Amygdala (tissue), 56 donors: ENCODE measurements at regions not wholly inside any gene's neighbourhood (a gene's known extent, or its start where the extent isn't known, plus 50 kb on each side); places are given as distances from the start of the nearest gene placed in this dataset.
A peak's percentile ranks its signal among the peaks of the same experiment; 100 is the strongest.

Source experiments
- DNase-seq, 56 donors: peaks; one replicate each; lab custom pipeline; 2025; lab: John Stamatoyannopoulos, UW

DNA sequence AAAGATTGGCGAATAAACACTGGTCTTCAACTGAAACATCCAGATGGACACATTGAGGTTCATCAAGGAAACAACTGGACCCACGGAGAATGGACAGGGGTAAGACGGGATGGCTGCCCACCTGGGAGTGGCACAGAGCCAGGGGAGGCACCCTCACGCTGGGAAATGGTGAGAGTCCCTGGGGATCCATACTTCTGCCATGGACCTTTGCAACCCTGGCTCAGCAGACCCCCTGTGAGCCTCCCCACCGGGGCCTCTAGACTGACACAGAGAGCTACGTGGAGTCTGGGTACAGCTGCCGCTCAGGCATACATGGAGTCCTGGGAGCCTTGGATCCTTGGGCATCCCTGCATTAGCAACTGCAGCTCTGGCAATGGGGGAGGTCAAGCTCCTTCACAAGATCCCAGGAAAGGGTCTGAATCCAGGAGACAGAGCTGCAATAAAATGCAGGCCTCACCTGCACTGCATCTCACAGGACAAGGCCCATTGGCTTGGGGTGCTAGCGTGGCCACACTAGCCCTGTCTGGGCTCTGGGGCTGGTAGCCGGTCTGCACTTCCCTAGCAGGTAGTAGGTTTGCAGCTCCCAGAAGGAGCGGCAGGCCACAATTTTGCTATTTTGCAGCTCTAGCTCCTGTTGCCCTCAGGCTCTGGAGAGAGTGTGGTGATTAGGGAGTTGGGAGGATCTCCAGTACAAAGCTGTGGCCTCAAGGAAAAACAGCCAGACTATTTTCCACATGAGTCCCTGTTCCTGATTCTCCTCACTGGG, 496.4 kb upstream of the LRRC4C start:
- no peak for DNase-seq

DNA sequence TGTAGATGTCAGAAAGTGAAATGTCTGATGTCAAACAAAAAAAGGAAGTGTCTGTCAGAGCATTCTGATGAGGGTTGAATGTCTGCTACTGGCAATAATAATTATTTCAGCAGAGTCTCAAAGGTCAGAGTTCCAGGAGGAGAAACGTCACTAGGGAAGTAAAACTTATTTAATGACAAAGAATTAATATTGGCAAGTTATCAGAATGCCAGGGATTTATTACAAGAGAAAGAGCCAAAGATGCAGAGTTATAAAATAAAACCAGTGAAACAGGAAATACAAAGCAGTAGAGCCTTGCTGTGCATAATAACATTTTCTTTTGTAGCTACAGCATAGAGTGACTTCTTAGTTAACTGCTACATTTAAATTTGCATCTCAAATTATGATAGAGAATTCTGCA, 504.0 kb upstream of the LRRC4C start:
- no peak for DNase-seq

DNA sequence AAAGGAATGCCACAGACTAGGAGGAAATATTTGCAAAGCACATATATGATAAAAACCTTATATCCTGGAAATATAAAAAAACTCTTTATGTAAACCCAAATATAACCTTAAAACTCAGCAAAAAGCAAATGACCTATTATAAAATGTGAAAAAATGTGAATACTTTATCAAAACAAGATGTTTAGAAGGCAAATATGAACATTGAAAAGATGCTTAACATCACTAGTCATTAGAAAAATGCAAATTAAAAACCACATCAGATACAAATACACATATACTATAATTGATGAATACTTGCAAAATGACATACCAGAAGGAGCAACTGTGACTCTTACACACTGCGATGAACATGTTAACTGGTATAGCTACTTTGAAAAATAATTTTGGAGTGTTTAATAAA, 511.2 kb upstream of the LRRC4C start:
- DNase-seq, result no peak

DNA sequence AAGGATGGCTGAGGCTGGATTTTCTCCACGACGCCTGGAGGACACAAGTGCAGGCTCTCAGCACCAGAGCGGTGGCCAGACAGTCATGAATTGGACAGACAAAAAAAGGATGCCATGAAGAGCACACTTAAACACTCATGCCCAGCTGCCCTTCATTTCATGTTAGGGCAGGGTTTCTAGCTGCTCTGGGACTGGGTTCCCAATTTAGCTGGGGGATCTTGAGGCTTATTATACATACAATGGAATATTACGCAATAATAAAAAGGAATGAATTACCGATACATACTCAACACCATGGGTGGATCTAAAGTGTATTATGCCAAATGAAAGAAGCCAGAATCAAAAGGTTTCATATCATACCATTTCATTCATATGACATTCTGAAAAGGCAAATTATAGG, 512.1 kb upstream of the LRRC4C start:
- DNase-seq, result no peak

DNA sequence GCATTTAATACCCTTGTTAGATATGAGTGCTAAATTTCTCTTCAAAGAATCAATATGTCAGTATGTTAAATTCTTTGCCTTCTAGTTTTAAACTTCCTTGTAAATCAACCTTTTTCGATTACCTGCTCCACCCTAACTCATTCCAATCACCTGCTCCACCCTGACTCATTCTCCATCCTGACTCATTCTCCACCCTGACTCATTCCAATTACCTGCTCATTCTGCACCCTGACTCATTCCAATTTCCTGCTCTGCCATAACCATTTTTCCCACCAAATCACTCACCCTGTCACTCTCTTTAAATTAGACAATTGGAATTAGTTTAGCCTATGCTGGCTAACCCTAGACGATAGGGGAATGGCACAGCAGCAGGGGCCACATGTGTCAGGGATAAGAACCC, 519.5 kb upstream of the LRRC4C start:
- DNase-seq, result no peak

DNA sequence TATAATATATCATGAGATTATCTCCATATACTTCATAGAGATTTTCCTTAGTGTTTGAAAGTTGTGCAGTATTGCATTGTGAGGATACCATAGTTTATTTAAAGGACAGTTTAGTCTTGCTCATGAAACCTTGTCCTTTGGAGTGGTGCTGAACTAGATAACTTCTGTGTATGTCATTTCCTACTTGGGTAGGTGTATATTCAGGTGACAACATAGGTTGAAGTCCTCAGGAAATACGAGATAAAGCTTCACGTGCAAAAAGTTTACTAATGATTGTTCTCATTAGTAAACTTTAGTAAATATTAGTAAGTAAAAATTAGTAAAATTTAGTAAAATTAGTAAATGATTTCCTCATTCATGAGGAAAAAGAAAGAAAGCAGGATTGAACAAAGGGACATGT, 521.3 kb upstream of the LRRC4C start:
- DNase-seq, result no peak

DNA sequence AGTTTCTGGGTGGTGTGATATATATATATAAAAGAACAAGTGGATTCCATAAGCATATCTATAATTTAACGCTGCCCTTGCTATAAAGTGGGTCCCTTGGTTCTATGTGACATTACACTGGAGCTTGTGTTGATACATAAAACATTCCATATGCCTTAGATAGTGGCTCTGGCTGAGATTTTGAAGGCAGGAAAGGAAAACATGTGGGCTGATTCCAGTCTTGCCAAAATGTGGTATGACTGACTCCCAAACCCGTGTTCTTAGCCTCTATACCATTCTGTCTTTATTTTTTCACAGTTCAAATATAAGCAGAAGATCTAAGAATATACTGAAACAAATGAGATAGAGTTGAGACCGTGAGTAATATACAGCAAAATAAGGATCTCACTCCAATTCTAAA, 522.8 kb upstream of the LRRC4C start:
- peak in 1 of 56 donors; percentile 1 for DNase-seq

DNA sequence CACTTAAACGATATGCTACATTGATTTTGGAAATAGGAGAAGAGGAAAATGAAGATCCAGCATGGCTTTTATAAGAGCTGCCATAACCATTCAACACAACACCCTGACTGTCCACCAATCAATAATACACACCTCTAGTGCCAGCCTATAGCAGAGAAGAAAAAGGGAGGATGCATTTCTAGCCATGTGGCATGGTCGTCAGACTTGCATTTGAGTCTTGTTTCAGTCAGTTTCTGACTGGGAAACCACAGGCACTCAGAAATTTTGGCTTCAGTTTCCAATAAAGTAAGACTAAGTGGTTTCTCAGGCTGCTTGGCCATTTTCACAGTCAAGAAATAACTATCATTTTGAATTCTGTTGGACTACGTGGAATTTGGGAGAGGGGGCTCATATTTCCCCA, 523.5 kb upstream of the LRRC4C start:
- no peak for DNase-seq

DNA sequence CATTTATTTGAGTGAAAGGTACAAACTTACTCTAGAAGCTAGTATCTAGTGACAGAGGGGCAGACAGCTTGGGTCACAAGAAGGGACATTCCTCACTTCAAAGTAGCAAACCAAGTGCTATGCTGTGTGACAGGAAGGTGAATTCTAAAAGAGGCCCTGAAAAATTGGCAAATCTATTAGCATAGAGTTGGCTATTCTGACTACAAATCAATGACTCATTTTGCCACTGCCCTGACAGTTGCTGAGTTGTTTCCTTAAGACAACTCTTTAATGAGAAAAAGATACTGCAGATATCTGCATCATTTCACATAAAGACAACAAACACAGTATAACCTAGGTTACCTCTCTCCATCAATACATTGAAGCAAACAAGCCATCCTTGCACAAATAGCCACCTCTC, 524.0 kb upstream of the LRRC4C start:
- no peak for DNase-seq

DNA sequence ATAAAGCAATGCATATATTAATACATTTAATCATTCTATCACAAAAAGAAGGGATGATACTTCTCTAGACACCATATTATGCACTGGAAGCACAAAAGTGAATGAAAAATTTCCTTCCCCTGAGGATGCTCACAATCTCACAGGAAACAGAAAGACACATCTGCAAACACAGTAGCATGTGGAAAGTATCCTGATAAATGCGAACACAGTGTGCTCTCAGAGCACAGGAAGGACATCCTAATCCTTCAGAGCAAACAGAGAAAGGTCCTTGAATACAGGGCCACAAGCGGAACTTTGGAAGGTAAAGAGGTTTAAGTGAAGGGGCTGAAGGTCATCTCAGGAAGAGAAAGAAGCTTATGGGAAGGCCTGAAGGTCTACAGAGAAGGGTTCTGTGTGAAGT, 524.6 kb upstream of the LRRC4C start:
- DNase-seq, result no peak

DNA sequence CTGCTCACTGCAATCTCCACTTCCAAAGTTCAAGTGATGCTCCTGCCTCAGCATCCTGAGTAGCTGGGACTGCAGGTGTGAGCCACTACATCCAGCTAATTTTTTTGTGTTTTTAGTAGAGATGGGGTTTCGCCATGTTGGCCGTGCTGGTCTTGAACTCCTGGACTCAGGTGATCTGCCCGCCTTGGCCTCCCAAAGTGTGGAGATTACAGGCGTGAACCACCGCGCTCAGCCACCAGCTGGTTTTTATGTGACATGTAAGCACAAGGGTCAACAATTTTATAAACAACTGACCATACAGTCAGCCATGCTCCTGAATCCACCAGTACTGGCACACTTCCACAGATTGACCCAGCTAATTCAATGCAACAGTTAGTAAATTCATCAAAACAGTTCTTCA, 526.3 kb upstream of the LRRC4C start:
- no peak for DNase-seq

DNA sequence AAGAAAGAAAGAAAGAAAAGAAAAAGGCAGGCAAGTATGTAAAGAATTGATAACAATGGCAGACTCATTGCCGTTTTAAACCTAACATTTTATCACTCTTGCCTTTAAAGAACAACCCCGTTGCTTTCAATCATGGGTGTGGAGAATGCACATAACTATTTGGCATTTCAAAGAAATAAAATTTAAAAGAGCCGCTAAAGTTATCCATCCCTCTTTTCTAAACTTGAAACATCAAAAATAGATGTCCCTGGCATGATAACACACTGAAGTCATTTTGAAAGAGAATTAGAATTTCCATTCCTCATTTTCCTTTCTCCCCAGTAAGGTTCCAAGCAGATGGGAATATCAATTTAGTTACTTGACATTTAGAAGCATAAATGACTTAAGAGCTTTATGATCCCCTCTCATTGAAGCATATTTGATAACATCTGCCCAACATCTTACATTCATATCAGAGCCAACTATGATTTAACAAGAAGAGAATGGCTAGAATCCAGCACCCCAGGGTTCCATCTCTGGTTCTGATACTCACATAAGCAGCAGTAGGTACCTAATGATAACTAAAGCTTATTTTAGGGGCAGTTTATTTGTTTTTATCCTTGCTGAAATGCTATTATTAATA, 529.6 kb upstream of the LRRC4C start:
- DNase-seq, result no peak

DNA sequence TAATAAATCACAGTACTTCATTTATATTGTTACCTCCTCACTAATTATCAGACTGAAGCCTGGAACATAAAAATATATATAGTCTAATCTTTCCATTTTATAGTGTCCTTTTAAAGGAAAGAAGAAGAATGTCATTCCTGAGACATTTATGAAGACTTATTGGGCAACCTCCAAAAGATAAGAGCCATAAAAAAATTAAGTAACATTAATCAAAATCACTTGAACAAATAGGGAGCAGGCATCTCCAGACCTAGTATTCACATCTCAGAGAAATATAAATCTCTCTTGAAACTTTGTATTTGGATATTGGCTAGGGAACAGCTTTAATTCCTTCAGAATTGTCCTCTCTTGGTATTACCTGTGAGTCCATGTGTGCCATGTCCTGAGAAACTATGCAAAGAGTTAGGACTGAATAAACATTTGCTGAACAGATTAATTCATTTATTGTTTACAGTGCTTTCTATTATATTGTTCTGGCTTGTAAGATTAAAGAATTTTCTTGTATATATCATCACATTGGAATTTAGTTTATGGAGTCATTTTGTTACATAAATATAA, 530.5 kb upstream of the LRRC4C start:
- no peak for DNase-seq

DNA sequence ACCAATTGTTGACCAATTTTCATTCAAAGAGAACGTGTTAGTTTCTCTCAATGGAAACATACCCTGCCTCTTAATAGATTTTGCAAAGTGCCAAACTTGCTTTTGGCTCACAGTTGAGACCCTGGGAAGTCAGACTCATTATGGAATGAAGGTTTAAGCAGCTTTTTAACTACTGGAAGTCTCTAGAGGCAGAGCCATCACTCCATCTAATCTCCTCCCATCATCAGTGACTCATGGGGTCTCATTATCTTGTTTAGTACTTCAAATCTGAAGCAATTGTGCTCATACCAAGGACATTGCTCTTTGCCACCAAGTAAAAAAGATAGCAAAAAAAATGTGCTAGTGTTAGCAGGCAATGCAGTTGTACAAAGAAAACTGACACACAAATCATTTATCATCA, 537.1 kb upstream of the LRRC4C start:
- DNase-seq, result no peak

DNA sequence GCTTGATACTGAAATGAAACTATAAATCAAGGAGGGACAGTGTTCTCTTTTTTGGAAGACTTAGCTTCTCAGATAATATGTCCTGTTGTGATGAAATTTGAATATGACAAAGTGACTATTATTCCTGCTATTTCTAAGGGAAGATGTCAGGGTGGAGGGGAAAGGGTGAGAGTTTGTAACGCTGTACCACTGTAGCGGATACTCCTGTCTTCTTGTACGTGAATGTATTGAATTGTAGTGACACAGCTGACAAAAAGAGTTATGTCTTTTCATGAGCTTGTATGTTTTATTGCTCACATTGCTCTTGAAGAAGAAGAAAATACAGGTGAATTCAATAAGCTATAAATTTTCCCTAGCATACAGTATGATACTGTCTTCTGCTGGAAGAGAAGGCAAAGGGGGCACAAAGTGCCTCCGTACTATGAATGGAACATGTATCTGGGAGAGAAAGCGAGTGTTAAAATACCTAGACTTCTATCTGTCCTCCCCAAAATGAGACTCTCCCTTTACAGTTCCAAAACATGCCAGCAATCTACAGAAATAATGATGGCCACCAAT, 538.5 kb upstream of the LRRC4C start:
- no peak for DNase-seq

DNA sequence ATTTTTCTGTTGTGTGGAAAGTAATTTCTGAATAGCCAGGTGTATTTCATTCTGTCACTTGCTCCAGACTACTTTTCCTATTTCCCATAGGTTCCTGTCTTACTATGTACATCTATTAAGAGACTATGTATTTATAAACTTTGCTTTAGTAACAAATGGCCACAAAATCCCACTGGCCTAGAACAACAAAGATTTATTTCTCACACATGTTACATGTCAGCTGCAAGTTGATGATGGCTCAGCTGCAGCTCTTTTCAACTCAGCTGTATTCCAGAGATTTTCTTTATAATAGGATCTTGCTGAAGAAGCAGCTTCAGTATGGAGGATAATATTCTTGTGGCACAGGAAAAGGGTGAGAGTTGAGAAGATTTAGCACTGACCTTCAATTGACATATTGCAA, 539.6 kb upstream of the LRRC4C start:
- DNase-seq, result no peak

DNA sequence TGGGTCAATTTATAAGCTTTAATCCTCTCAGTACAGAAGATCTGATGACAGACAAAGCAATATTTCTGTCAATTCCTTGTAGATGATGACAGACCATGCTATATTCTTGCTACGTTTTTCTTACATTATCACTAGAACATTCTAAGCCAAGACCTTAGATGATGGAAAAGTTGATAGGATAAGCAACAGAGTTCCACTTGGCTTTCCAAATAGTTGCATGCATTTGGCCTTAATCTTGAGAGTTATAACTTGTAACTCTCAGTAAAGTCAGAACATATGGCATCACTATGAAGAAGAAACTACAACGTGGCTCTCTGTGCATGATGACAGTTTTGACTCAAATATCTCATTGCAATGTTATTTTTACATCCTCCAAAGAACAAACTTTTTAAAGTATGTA, 544.3 kb upstream of the LRRC4C start:
- DNase-seq, result no peak

DNA sequence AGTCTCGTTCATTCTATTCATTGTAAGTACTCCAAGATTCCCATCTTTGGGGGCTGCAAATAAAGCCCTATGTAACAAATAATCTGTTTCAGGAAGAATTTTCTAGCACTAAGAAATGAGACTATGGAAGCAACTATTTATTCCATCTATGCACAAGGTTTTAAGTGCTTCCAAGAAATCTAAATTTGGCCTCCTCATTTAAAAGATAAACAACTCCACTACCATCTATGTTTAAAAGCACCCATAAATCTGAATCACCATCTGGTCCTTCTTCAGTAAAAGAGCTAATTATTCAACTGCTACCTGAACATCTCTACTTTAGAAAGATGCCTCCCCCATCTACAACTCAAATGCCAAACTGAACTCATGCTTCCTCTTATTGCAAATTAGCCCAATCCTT, 547.3 kb upstream of the LRRC4C start:
- no peak for DNase-seq

DNA sequence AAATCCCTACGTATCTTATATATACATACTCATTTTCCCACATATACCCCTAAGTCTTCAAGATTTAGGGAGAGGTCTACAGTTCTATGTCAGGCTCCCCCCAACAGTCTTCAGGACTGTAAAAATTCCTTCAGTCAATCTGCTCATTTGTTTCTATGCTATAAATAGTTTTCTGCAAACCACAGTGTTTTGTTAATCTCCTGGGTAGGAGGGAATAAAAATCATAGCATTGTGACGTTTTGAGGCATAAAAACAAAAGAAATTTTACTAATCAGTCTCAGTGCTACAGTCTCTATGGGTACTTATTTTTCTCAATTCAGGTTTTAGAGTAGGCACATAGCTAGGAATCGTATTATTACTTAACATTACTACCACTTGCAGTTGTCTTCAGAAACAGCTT, 552.8 kb upstream of the LRRC4C start:
- no peak for DNase-seq

DNA sequence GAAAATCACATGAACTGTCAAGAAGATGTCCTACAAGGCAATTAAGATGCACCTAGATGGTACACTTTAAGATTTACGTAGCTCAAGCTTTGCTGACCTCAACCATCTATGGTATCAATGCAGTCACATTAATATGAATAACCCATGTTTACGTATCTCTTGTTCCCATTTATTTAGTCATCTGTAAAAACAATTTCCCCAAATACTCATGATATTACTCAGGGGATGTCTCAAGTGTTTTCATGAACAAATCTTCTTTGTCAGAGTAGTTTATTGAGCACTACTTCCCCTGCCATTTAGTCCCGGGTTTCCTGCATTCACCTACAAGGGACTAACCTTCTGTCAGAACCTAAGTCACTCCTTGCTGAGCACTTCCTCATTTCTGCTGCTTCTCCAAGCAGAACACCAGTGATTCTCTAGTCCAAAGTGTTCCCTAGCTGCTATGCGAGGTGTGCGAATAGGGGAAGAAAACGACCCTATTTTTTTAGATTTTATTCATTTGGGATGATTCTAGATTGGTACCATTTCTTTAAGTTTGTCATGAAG, 554.3 kb upstream of the LRRC4C start:
- DNase-seq, result no peak

DNA sequence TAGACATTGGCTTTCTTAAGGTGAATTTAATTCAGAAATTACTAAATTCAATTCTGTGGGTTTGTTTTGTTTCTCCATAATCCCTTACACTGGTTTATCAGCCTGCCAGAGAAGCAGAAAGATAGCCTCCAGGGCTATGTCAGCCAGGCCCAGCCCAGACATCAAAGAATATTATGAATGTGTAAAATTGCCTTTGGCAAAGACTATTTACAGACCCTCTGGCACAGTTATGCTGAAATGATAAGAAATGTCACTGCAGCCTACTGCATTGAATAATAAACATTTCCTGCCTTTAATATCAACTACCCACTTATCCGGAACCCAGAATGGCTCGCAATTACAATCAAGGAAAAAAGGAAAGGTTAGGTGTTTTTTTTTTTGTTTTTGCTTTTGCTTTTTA, 562.5 kb upstream of the LRRC4C start:
- DNase-seq, result no peak

DNA sequence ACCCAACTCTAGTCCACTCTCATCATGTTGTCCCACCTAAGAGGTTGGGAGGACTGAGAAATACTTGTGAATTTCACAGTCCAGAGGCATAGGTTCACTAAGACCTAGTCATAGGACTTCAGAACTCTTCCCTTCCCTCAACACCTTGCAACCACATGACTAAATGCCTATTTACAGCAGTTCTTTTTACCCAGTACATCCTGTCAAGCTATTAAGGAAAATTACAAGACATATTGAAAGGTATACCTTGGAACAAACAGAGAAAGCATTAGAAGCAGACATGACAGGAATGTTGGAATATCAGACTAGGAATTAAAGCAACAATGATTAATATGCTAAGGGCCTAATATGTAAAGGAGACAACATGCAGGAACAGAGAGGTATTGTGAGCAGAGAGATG, 563.8 kb upstream of the LRRC4C start:
- no peak for DNase-seq
